Peyer's patch (tissue), 4 donors: ENCODE measurements at regions not wholly inside any gene's neighbourhood (a gene's known extent, or its start where the extent isn't known, plus 50 kb on each side); places are given as distances from the start of the nearest gene placed in this dataset.

Experiments used
- POLR2A ChIP-seq, 2 donors: fragments of 450-650 bp; IDR thresholded peaks; one replicate each; pipeline ENCODE4 v1.5.1; 2017; ENCODE audit warnings: antibody characterized with exemption in 2 of 2, mild to moderate bottlenecking in 2 of 2, moderate library complexity in 2 of 2
- TF ChIP-seq, protein P1 (sequence below), 6 experiments: fragments of 450-650 bp in 4 of 6; fragments of 200-600 bp in 2 of 6; sonication (generic) in 1 of 6; IDR thresholded peaks; one replicate each; pipeline ENCODE4 v1.5.1; 2017 to 2019; ENCODE audit warnings: antibody characterized with exemption in 6 of 6, mild to moderate bottlenecking in 3 of 6, moderate library complexity in 1 of 6

- TF ChIP-seq, protein P1, sequence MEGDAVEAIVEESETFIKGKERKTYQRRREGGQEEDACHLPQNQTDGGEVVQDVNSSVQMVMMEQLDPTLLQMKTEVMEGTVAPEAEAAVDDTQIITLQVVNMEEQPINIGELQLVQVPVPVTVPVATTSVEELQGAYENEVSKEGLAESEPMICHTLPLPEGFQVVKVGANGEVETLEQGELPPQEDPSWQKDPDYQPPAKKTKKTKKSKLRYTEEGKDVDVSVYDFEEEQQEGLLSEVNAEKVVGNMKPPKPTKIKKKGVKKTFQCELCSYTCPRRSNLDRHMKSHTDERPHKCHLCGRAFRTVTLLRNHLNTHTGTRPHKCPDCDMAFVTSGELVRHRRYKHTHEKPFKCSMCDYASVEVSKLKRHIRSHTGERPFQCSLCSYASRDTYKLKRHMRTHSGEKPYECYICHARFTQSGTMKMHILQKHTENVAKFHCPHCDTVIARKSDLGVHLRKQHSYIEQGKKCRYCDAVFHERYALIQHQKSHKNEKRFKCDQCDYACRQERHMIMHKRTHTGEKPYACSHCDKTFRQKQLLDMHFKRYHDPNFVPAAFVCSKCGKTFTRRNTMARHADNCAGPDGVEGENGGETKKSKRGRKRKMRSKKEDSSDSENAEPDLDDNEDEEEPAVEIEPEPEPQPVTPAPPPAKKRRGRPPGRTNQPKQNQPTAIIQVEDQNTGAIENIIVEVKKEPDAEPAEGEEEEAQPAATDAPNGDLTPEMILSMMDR (IDR thresholded peaks at IDR 0.05), result peak in 3 of 6 experiments; percentile 48 to 56 (median 50)
- no peak for TF ChIP-seq POLR2A (IDR thresholded peaks at IDR 0.05)
Observed at GRCh38 chr20:18904624-18905023, 91.0 kb downstream of the SCP2D1 start.
